ENCODE measurements at regions not wholly inside any gene's neighbourhood (a gene's known extent, or its start where the extent isn't known, plus 50 kb on each side); places are given as distances from the start of the nearest gene placed in this dataset.

GRCh38 chr4:129899849-129900248 lies 803.9 kb downstream of the C4orf33 start:
- no peak for DNase-seq (ENCODE audit: extremely low read depth, insufficient read length)
- no peak for TF ChIP-seq CTCF (IDR thresholded peaks at IDR 0.05; ENCODE audit: insufficient read depth, low read length, poor library complexity, severe bottlenecking)
- H3K4me3 ChIP-seq (replicated peaks; ENCODE audit: low read depth, low read length) = no peak overlapping the region

GRCh38 chr4:129900430-129900953 lies 804.5 kb downstream of the C4orf33 start:
- H3K4me3 ChIP-seq (replicated peaks; ENCODE audit: low read depth, low read length) = no peak overlapping the region
- H3K36me3 ChIP-seq (ENCODE audit: control insufficient read depth, insufficient read depth, low read length) = no peaks in the 10 kb centered on the region
- TF ChIP-seq CTCF (IDR thresholded peaks at IDR 0.05; ENCODE audit: insufficient read depth, low read length, poor library complexity, severe bottlenecking) = no peak
- no peak for DNase-seq (ENCODE audit: extremely low read depth, insufficient read length)
- H3K27me3 ChIP-seq (replicated peaks; ENCODE audit: control insufficient read depth, insufficient read depth, low read length) = no peaks in the 10 kb centered on the region

More at GRCh38 chr4:129899849-129900248, 803.9 kb downstream of the C4orf33 start:
- H3K27me3 ChIP-seq (replicated peaks; ENCODE audit: control insufficient read depth, insufficient read depth, low read length) = no peaks in the 10 kb centered on the region
- H3K36me3 ChIP-seq (ENCODE audit: control insufficient read depth, insufficient read depth, low read length) = no peaks in the 10 kb centered on the region

GRCh38 chr4:129901205-129901604 lies 805.3 kb downstream of the C4orf33 start:
- Histone ChIP-seq H3K4me3 (replicated peaks; ENCODE audit: low read depth, low read length) (no peak overlapping the region), H3K27me3 (replicated peaks; ENCODE audit: control insufficient read depth, insufficient read depth, low read length) (no peaks in the 10 kb centered on the region), H3K36me3 (ENCODE audit: control insufficient read depth, insufficient read depth, low read length) (no peaks in the 10 kb centered on the region)
- no peak for TF ChIP-seq CTCF (IDR thresholded peaks at IDR 0.05; ENCODE audit: insufficient read depth, low read length, poor library complexity, severe bottlenecking)
- no peak for DNase-seq (ENCODE audit: extremely low read depth, insufficient read length)

- Histone ChIP-seq H3K36me3 (ENCODE audit: control insufficient read depth, insufficient read depth, low read length) (no peaks in the 10 kb centered on the region), H3K4me3 (replicated peaks; ENCODE audit: low read depth, low read length) (no peak overlapping the region), H3K27me3 (replicated peaks; ENCODE audit: control insufficient read depth, insufficient read depth, low read length) (no peaks in the 10 kb centered on the region)
- no peak for DNase-seq (ENCODE audit: extremely low read depth, insufficient read length)
- no peak for TF ChIP-seq CTCF (IDR thresholded peaks at IDR 0.05; ENCODE audit: insufficient read depth, low read length, poor library complexity, severe bottlenecking)
These were observed 807.9 kb downstream of the C4orf33 start for GRCh38 chr4:129903861-129904260.

GRCh38 chr4:129905256-129905655 lies 809.3 kb downstream of the C4orf33 start:
- DNase-seq (ENCODE audit: extremely low read depth, insufficient read length) = no peak
- no peak for TF ChIP-seq CTCF (IDR thresholded peaks at IDR 0.05; ENCODE audit: insufficient read depth, low read length, poor library complexity, severe bottlenecking)
- H3K36me3 ChIP-seq (ENCODE audit: control insufficient read depth, insufficient read depth, low read length) = no peaks in the 10 kb centered on the region
- H3K27me3 ChIP-seq (replicated peaks; ENCODE audit: control insufficient read depth, insufficient read depth, low read length) = no peaks in the 10 kb centered on the region
- H3K4me3 ChIP-seq (replicated peaks; ENCODE audit: low read depth, low read length) = no peak overlapping the region

- H3K4me3 ChIP-seq (replicated peaks; ENCODE audit: low read depth, low read length) = no peak overlapping the region
- H3K27me3 ChIP-seq (replicated peaks; ENCODE audit: control insufficient read depth, insufficient read depth, low read length) = no peaks in the 10 kb centered on the region
- DNase-seq (ENCODE audit: extremely low read depth, insufficient read length) = no peak
- no peak for TF ChIP-seq CTCF (IDR thresholded peaks at IDR 0.05; ENCODE audit: insufficient read depth, low read length, poor library complexity, severe bottlenecking)
- no peaks in the 10 kb centered on the region for H3K36me3 ChIP-seq (ENCODE audit: control insufficient read depth, insufficient read depth, low read length)
These were observed 812.2 kb downstream of the C4orf33 start for GRCh38 chr4:129908117-129908516.
